Cardiac muscle cell (in vitro differentiated cells and primary cell): ENCODE measurements at regions not wholly inside any gene's neighbourhood (a gene's known extent, or its start where the extent isn't known, plus 50 kb on each side); places are given as distances from the start of the nearest gene placed in this dataset.
A peak's percentile ranks its signal among the peaks of the same experiment; 100 is the strongest.

Experiments
- DNase-seq, 2 donors: peaks; one replicate each; pipeline versions ENCODE4 v3.0.0 to v3.0.0-alpha.2; 2010 to 2017; ENCODE audit warnings: low read depth in 1 of 2, low spot score in 1 of 2
- H3K27ac ChIP-seq: fragments of 200-600 bp; sonication (generic); 2 replicates; pipeline ENCODE4 v1.5.1; 2016
- H3K27me3 ChIP-seq: fragments of 200-600 bp; sonication (generic); 2 replicates; pipeline ENCODE4 v1.6.0; 2016; ENCODE audit warnings: control low read depth
- H3K36me3 ChIP-seq: fragments of 200-600 bp; sonication (generic); 2 replicates; pipeline ENCODE4 v1.5.1; 2016; ENCODE audit warnings: control low read depth
- H3K4me1 ChIP-seq: fragments of 200-600 bp; sonication (generic); 2 replicates; pipeline ENCODE4 v1.8.1; 2017; ENCODE audit warnings: low read depth, mild to moderate bottlenecking, mixed run types
- H3K4me3 ChIP-seq: fragments of 200-600 bp; sonication (generic); 2 replicates; pipeline ENCODE4 v1.5.1; 2016; ENCODE audit warnings: mild to moderate bottlenecking
- H3K9me3 ChIP-seq: fragments of 200-600 bp; sonication (generic); 2 replicates; pipeline ENCODE4 v1.5.1; 2017; ENCODE audit warnings: low read depth, mild to moderate bottlenecking, control low read depth
- TF ChIP-seq, protein P1 (sequence below): IDR thresholded peaks from 2 replicates; pipeline ENCODE4 v1.5.1; 2012; ENCODE audit warnings: low read depth, mild to moderate bottlenecking, low read length

DNA sequence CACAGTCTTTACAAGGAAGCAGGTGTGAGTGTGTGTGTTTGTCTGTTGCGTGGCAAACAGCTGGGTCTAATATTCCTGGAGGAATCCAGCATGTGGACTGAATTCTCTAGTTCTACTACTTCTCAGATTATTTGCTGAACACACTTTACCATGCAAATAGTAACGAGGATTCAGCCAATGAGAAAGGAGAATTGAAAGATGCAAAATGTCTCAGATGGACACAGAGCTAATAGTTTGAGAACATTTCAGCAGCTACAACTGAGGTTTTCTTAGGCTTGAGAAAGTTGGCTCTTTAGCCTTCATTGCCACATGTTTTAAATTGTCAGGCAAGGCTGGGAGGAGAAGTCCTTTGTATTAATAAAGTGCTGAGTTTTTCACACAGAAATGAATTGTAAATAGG is 568.0 kb upstream of the MDFIC2 start:
- Histone ChIP-seq H3K4me3 (no peak overlapping the region), H3K36me3 (no peaks in the 10 kb centered on the region), H3K4me1 (no peaks in the 10 kb centered on the region), H3K9me3 (no peaks in the 10 kb centered on the region), H3K27ac (no peak overlapping the region), H3K27me3 (no peaks in the 10 kb centered on the region)
- TF ChIP-seq, protein P1, sequence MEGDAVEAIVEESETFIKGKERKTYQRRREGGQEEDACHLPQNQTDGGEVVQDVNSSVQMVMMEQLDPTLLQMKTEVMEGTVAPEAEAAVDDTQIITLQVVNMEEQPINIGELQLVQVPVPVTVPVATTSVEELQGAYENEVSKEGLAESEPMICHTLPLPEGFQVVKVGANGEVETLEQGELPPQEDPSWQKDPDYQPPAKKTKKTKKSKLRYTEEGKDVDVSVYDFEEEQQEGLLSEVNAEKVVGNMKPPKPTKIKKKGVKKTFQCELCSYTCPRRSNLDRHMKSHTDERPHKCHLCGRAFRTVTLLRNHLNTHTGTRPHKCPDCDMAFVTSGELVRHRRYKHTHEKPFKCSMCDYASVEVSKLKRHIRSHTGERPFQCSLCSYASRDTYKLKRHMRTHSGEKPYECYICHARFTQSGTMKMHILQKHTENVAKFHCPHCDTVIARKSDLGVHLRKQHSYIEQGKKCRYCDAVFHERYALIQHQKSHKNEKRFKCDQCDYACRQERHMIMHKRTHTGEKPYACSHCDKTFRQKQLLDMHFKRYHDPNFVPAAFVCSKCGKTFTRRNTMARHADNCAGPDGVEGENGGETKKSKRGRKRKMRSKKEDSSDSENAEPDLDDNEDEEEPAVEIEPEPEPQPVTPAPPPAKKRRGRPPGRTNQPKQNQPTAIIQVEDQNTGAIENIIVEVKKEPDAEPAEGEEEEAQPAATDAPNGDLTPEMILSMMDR, result no peak
- DNase-seq, result no peak

DNA sequence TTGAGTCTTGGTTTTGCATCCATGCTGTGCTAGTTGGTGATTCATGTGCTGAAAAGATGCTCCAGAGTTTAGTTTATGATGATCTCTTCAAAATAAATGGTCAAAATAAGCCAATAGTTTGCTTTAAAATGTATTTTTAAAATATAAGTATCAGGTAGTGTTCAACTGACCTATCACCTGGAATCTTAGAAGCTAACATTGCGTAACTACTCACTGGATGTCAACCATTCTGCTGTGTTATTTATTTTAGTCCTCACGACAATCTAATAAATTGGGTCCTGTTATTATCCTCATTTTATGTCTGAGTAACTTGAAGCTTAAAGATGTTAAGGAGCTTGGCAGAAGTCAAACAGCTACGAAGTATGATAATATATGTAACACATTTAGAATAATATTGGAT is 563.7 kb upstream of the MDFIC2 start:
- no peak for DNase-seq
- no peaks in the 10 kb centered on the region for H3K36me3 ChIP-seq
- H3K27me3 ChIP-seq, result no peaks in the 10 kb centered on the region
- no peak overlapping the region for H3K4me3 ChIP-seq
- H3K9me3 ChIP-seq, result no peaks in the 10 kb centered on the region
- H3K27ac ChIP-seq, result no peak overlapping the region
- TF ChIP-seq, protein P1, result no peak
- H3K4me1 ChIP-seq, result no peaks in the 10 kb centered on the region

DNA sequence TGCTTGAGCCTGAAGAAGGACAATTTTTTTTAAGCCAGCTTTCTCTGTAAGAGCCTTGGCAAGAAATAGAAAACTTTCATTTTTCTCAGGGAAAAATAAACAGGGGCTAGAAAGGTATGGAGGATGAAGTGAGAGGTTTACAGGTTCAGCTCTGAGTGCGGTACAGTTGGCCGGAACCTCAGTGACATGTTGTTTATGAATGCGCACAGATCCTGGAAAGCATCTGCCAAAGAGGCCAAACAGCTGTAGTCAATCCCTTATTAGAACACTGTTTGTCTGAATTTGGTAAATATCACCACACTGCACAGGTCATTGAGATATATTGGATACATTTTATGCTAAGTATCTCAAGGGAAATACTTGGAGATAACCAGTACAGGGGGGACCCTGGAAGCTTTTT is 561.8 kb upstream of the MDFIC2 start:
- H3K4me1 ChIP-seq, result no peaks in the 10 kb centered on the region
- no peaks in the 10 kb centered on the region for H3K36me3 ChIP-seq
- TF ChIP-seq, protein P1, result no peak

DNA sequence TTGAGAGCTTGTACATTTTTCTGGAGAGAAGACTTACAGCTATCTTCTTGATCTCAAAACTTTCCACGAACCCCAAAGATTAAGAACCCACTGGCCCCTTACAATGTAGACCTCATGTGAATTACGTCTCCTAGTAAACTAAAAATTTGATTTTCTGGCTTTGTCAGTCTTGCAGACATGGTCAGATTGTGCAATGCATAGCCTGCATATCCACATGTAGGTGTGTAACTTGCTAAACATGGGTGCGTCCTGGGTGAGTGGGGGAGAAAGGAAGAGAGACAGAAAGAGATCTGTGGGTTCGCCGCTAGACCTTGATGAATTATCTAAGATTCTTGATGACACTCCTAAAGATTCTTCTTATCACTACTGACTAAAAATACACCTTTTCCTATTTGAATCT is 561.2 kb upstream of the MDFIC2 start:
- Histone ChIP-seq H3K27me3 (no peaks in the 10 kb centered on the region), H3K4me3 (no peak overlapping the region), H3K9me3 (no peaks in the 10 kb centered on the region), H3K4me1 (no peaks in the 10 kb centered on the region), H3K36me3 (no peaks in the 10 kb centered on the region), H3K27ac (no peak overlapping the region)
- DNase-seq, result no peak
- TF ChIP-seq, protein P1, result no peak

More for the DNA sequence above, 561.8 kb upstream of the MDFIC2 start:
- no peak overlapping the region for H3K27ac ChIP-seq
- H3K4me3 ChIP-seq, result no peak overlapping the region
- no peak for DNase-seq
- H3K27me3 ChIP-seq, result no peaks in the 10 kb centered on the region
- no peaks in the 10 kb centered on the region for H3K9me3 ChIP-seq

DNA sequence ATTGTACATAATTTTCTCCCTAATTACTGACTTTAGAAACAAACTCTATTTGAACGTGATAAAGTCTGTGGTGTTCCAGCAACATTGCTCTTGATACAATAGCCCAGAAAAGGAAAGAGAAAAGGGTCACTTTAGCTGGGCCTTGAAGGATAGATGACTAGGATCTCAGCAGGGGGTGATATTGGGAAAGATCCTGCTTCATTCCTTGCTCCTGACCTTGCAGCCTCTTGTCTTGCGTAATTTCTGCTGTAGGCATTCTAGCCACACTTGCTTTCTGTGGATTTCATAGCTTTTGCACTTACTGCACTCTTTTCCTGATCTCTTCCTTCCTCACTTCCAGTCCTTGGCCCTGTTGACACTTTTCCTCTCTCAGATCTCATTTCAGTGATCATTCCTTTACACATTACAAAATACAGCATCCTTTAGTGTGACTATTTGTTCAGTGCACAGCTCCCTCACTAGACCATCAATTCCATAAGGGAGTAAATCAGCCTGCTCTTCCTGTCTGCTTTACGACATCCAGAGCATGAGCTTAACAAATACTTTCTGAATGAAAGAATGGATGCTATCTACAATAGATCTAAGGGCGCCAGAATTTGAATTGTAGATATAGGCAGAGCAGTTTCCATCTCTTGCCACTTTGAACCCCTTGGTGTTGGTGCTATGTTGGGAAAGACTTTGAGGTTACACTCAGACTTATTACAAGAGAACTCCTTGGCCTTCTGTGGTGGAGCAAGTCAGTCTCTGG is 559.6 kb upstream of the MDFIC2 start:
- DNase-seq, result peak in 1 of 2 donors; percentile 98
- TF ChIP-seq, protein P1, result no peak
- Histone ChIP-seq H3K36me3 (no peaks in the 10 kb centered on the region), H3K4me3 (no peak overlapping the region), H3K27ac (no peak overlapping the region), H3K9me3 (no peaks in the 10 kb centered on the region), H3K4me1 (no peaks in the 10 kb centered on the region), H3K27me3 (no peaks in the 10 kb centered on the region)
